COLO668 (cell line): ENCODE measurements at regions not wholly inside any gene's neighbourhood (a gene's known extent, or its start where the extent isn't known, plus 50 kb on each side); places are given as distances from the start of the nearest gene placed in this dataset.

Experiments used
- DNase-seq: peaks from one replicate; lab custom pipeline; 2025; ENCODE audit not compliant: unreplicated experiment; lab: John Stamatoyannopoulos, UW

DNA sequence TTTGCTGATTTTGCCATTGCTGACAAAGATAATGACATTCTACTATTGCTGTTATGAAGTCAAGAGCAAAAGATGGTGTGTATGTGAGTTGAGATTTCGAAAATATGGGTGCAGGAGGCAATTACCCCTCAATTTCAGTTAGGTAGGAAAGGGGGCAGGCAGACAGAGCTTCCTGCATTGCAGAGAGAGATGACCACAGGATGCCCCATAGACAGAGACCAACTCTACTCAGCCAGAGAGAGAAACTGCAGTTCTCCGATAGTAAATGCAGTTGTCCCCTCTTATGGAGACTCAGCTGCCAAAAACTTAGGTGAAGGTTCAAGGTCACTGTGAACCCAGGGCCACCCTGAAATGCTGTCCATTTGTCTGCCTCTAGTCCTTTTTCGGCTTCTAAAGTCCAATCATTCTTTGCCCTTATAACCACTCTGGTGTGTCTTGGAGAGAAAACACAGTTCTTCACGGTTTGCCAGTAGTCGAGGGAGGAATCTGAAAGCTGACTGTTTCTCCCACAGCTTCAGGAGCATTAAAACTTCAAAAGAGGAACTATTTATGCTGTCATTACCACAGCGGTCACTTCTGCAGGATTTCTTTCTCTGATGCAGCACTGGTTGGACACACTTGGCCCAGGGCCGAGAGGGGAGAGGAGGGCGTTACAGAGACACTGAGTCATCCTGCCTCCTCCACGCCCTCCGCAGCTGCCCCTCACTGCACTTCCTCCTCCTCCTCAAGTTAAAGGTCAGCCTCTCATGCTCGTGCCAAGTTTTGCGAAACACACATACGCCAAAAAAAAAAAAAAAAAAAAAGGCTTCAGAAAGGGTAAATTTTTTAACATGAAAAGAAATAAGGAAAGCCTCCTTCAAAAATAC is 264.3 kb downstream of the FOXO1 start:
- DNase-seq, result no peak

DNA sequence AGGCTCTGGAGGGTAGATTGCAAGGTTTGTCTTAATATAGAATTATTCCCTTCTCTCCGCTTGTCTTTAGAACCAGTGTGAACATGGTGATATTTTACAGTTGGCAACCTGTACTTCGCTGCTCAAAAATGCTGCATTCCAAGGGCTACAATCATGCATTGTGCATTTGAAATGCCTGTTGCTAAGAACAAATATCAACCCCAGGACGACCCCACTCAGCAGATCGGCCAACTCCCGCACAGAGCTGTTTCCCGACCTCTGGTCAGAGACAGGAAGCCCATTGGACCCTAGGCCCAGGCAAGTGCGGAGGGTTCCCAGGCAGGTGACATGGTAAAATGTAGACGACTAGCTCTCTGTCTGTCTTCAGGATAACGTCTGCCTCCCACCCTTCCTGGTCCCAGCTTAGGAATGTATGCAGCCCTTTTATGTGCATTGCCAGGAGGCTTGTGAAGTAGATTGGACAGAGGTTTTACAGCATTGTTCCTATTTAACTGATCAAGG is 263.5 kb downstream of the FOXO1 start:
- no peak for DNase-seq

DNA sequence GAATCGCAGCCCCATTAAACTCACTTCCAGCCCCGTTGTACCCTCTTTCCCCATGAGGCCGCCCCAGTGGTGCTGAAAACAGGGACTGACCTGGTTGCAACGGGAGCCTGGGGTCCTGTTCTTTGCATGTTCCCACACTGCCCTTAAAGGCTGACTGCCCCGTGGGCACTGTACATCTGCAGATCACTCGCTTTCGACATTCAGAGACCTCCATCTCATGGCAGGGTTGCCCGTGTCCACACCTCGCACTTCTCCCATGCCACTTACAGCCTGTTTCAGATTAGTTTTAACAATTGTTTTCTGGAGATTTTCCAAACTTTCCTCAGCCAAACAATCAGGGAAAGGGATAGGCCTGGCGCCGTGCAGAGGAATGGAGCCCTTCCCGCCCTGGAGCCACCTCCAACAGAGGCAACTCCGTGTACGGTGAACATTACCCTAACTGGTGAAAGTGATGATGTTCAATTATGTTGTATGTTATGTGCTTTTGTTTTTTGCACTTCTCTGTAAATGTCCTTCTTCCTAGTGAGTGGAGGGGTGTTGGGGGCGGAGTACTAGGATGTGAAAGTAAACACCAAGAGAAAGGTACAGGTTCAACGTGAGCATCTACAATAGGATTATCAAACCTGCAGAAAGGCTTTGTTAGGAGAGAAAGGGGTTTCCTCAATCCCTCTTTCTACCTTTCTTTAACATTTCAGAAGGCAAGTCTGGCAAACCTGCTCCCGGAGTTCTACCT is 262.8 kb downstream of the FOXO1 start:
- no peak for DNase-seq

DNA sequence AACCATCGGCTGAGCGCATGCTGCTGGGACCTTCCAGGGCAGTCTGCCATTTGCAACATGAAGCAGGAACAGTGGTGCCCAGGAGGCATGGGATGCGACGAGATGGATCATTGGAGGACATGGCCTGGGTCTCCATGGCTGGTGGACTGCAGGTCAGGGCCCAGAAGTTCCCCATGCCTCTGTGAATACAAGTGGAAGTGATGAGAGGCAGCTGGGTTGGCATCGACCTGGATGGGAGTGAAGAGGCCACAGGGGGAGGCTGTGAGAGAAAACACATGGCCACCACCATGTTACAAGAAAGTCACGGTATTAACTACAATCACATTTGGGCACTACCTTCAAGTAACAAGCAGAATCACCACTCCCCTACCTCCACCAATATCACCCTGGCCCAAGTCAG is 262.0 kb downstream of the FOXO1 start:
- no peak for DNase-seq

DNA sequence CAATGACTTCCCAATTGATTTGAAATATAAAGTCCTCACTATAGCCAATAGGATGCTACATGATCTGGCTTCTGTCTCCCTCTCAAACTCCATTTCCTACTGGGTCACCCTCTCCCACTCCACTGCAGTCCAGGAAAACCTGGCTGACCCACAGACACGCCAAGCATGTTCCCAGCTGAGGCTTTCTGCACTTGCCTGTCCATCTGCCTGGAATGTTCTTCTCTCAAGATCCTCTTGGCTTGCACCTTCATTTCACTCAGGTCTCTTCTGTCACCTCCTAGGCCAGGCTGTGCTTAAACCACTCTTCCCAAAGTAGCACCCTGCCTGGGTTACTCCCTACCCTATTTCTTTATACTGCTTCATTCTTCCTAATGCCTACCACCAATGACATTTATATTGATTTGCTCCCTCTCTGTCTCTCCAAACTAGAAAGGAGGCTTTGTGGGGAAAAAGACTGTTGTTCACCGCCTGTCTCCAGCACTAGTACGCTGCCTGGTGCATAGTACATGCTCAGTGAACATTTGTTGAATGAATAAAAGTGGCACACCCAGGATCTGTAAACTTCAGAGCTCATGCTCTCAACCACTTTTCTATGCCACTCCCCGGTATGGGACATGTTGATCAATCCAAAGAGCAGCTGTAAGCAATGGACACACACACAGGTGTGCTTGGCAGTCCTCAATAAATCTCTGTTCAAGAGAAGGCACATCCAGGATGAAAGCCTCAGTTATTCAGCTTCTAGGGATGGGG is 261.3 kb downstream of the FOXO1 start:
- no peak for DNase-seq

DNA sequence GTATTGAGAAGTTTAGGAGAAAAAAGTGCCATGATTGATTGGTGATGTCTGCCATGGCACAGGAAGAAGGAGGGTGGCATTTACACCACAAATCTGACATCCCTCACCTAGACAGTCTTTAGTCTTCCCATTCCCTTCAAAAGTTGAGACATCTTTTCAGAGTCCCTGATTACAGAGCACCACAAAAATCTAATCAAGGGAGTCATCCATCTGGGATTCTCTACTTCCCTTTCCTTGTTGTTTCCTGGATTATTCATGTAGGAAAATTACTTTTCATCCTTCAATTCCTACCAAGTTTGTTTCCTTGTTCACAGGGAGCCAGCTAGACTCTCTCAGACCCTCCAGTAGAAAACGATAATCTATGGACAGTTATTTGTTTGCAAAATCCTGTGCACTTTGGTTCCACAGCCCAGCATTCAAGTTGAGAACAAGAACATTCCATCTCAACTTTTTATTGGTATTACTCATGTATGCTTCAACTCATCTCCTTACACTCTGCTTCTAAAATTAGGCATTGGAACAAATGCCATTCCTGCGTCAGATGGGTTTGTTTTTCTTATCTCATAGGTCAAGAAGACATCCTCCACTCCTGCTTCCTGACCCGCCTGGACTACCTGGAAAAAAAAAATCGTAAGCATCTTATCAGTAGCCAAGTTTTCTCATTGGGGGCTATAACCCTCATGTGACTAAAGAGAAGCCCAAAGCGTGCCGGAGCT is 259.9 kb downstream of the FOXO1 start:
- DNase-seq, result no peak

DNA sequence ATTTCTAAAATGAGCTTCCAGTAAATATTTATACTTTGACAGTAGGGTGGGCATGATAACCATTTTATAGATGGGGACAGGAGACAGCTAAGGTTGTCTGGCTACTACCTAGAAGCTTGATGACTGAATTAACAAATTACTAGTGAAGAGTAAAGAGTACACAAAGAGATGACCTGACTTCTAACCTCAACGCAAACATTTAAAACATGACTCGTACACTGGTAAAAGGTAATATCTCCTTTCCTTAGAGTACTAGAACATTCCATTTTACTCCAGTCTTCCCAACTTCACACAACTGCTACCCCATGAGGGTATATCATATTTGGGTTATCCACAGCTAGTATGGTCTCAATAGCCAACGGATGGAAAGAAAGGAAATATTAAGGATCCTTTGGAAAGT is 258.9 kb downstream of the FOXO1 start:
- DNase-seq, result no peak

DNA sequence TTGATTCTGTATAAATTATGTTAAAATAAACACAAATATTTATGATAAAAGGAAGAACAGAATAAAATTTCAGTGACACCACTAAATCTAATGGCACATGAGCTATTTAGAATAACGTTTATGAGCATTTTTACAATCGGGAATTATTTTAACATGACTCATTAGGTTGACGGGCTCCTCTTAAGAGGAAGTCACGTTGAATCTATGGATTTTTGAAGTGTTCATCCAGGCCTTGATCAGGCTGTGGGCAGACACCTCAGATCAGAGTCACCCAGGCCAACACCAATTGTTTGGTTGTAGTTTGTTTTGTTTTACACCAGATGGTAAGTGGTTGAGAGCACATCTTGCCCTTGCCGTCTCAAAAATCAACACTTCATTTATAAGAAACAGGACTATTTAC is 257.8 kb downstream of the FOXO1 start:
- no peak for DNase-seq

DNA sequence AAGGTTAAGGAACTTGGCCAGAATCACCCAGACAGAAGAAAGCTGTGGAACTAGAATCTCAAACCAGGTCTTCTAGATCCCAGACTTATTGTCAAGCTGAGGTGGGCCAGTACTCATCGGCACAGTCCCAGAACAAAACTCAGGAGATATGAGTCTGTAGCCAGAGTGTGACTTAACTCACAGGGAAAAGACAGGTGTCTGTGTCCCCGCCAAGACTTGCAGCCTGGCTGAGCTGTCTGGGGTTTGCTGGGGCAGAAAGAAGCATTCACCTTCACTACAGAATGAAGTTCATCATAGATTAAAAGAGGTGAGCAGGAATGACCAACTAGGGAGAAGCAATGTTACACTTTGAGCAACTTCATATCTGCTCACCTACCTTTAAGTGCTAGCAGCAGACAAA is 257.2 kb downstream of the FOXO1 start:
- DNase-seq, result no peak

DNA sequence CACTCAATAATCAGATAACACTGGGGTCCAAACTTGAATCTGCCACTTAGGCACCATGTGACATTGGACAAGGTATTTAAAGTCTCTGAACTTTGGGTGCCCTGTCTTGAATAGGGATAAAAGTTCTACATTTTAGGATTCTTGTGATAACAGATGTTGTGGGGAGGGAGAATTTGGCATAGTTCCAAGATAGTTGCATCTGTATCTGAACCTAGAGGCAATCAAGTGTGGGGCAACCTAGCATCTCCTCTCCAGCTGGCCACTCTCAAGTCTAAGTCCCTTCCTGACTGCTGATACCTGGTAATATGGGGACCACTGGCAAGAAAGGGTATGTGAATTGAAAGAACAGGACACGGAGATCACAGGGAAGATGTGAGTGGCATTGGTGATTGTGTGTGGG is 256.1 kb downstream of the FOXO1 start:
- DNase-seq, result no peak

DNA sequence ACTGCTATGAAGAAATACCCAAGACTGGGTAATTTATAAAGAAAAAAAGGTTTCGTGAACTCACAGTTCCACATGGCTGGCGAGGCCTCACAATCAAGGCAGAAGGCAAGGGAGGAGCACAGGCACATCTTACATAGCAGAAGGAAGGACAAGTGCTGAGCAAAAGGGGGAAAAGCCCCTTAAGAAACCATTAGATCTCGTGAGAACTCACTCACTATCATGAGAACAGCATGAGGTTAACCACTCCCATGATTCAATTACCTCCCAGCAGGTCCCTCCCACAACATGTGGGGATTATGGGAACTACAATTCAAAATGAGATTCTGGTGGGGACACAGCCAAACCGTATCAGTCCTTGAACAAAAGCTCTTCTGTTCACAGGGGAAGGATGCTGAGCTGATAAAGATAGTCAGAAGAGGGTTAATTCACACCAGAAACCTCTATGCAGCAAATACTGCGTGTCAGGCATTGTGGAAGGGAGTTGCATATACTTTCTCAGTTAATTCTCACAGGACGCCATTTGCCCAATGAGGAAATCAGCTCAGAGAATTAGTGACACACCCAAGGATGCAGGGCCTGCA is 246.2 kb downstream of the FOXO1 start:
- no peak for DNase-seq

DNA sequence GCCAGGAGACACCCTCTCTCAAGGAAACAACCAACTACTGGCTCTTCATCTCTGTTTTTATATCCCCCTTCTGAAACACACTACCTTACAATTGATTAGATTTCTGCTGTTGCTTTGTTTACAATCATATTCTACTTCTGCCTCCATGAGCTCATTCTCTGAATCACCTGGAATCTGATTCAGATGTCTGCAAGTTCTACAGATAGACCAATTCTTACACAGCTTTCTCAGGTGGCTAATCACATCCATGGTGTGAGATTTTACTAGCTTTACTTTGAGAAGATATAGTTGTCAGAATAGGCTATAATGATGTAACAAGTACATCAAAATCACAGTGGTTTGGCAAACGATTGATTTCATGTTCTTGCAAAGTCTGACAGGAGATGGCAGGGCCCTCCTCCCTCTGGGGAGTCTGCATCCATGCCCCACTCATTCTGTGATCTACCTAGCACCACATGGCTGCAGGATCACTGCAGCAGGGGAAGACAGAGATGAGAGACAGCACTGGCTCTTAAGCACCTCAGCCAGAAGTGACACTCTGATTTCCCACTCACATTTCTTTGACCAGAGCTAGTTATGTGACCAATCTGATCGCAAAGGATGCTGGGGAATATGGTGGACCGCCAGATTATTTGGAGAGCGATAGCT is 243.7 kb downstream of the FOXO1 start:
- DNase-seq, result no peak

DNA sequence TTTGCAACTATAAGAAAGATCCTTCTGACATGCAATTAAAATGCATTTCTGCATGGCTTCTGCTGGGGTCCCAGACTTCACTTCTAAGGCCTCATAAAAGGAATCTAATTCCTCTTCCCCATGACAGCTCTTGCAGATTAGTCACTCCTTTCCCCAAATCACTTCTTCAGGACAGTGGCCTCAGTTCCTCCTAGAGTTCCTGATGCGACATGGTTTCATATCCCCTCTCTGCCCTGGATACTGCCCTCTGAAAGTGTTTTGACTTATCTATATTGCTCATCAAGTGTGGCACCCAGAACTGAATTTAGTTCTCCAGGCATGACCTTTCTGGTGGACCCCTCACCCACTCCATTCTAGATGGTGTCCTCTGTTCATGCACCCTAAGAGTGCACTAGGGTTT is 238.1 kb downstream of the FOXO1 start:
- DNase-seq, result no peak

DNA sequence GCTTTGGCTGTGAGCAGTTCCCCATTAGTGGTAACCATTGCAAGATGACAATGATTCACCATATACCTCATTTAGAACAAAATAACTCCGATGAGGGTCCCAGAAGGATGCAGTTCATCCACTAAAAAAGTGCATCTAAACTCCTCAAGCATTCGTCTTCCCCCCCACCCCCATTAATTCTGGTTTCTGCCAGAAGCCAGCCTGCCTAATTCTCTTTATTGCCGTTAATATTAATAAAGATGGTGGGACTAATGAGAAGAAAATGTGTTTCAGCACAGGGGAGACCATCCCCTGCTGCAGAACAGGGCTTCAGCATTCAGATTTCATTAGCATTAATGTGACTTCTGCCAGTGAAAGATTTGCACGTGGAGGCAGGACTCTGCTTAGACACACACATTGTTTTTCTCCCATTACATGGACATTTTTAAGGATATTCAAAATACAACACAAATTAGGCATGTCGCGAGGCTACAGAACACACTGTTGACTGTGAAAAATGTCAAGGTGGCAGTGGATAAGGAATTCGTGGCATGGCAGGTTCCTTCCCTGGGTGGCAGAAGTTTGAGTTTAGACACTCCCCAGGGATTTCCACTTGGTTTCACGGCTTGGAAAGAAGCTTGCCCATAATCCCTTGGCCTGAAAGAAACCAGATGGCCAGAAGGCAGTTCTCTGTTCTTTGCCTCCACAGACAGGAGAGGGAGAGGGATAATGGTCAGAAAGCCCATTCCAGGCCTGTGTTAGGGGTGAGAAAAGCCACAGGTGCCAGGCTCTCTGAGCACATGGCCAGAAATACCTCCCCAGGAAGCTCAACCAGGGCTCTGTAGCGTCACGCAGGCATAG is 236.5 kb downstream of the FOXO1 start:
- no peak for DNase-seq

DNA sequence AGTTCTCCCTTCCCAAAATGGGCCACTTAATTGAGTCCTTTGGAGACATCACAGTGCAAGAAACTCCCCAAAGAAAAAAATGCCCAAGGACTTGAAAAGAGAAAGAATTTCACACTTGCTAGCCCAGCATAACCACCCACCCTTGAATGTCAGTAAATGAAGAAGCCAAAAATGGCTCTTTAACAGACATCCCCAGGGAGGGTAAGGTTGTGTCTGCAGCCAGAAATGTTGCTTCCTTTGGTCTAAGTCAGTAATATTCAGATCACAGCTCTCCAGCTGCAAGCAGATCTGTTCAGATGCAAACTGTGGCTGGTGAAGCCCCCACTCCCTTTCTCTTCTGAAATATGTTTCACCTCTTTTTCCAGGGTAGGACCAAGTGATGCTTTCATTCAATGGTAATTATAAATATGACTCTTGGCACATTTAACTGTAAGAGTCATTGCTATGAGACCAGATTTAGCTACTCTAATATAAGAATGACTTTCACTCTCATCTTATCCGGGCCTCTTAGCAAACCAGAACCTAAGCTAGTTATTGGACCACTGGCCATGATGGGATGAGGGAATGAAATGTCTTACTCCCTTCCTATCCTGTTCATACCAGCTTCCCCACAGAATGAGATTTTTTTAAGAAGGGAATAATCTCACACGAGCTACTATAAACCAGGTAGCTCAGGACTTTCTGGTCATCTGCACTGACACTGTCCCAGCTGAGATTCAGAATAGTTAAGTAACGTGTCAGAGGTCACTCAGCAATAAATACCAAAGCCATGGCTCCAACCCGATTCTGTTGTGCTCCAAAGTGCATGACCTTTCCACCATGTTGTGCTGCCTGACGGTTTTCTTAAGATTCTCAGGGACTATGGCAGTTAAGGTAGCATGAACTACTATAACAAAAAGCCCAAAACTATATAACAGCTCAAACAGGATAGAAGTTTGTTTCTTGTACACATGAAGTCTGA is 234.1 kb downstream of the FOXO1 start:
- no peak for DNase-seq

DNA sequence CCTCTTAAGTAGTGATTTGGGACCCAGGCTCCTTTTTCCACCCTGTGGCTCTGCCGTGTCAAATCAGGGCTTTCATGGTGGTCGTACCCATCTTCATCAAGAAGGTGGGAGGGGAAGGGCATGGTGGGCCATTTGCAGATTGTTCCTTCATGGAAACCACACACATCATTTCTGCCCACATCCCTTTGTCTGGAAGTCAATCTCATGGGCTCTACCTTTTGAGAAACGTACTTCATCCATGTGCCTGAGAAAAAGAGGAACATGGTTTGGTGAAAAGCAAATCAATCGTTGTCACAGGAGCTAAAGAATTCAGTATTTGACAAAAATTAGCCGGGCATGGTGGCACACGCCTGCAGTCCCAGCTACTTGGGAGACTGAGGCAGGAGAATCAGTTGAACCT is 233.4 kb downstream of the FOXO1 start:
- DNase-seq, result no peak

DNA sequence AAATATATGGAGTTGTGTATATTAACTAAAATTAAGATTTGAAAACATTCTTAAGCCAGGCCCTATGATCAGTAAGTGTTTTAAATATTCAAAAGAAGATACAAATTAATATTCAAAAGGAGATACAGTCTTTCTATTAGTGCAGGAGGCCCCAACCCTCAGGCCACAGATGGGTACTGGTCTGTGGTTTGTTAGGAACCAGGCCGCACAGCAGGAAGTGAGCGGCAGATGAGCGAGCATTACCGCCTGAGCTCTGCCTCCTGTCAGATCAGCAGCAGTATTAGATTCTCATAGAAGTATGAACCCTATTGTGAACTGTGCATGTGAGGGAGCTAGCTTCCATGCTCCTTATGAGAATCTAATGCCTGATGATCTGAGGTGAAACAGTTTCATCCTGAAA is 232.9 kb downstream of the FOXO1 start:
- no peak for DNase-seq
